GM19438 (cell line): ENCODE measurements at regions not wholly inside any gene's neighbourhood (a gene's known extent, or its start where the extent isn't known, plus 50 kb on each side); places are given as distances from the start of the nearest gene placed in this dataset.
"Not testable (repeated sequence)": the region's sequence is repeated elsewhere in the genome, so short reads cannot be mapped to it uniquely, and the experiment has no call there.

Experiments used
- ATAC-seq: cut with Tn5 transposase; IDR thresholded peaks from one replicate; pipeline ENCODE4 v1.9.1; 2021; ENCODE audit warnings: low read depth; ENCODE audit not compliant: unreplicated experiment

DNA sequence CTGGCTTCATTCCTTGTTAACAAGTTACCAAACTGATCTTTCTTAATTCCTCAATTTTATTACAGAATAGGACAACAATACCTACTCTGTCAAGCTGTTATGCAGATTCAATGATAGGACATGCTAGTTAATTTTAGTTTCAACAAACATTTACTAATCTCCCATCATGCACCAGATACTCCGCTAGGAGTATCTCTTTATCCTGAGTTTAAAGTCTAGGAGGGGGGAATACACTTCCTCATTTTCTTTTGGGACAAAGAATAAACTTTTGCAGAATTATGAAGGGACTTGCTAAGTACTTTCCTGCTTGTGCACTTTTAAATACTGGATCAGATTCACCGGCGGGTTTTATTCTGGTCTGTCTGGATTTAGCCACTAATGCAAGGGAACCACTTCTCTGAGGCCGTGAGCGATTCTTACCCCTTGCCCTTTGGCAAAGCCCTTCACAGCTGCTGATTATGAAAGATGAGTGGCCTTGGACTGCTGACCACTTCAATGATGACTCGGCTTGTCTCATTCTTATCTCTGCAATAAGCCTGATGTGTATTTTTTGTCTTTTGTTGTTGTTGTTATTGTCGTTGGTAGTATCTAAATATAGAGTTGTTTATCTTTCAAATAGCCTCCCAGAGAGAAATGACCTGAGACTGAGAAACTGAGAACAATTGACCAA, 73.9 kb downstream of the RMI1 start:
- ATAC-seq: no peak

DNA sequence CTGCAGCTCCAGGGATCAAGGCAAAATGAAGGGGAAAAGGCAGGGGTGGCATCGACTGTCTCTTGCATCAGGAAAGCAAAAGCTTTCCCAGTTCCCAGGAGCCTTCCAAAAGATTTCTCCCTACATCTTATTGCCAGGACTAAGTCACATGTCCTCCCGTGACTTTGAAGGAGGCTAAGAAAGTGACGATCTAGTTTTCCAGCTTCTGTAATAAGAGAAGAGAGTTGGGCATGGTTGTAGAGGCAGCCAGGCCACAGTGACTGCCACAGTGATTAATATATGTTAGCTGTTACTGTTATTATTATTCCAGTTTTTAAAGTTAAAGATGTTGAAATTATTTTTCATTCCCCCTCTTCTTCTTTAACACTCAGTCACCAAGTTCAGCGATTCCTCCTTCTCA, 77.1 kb downstream of the RMI1 start:
- ATAC-seq: no peak

DNA sequence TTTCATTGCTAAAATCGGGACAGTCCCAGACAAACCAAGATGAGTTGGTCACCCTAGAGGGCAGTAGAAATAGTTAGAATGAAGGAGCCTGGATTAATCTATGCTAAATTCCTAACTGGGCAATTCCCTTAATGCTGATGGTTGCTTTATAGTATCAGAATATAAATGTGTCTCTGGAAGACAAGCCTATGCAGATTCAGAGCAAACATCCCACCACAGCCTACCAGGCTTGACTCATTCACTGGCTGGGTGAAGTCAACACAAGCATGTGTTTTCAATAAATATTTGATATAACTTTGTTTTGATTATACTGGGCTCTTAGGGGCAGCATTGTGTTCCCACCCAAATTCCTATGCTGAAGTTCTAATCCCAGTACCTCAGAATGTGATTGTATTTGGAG, 79.3 kb downstream of the RMI1 start:
- no peak for ATAC-seq

GRCh38 chr9:84061613-84062193, 81.1 kb downstream of the RMI1 start:
- no peak for ATAC-seq

- ATAC-seq: no peak
These were observed 81.9 kb downstream of the RMI1 start for GRCh38 chr9:84062538-84062937.

DNA sequence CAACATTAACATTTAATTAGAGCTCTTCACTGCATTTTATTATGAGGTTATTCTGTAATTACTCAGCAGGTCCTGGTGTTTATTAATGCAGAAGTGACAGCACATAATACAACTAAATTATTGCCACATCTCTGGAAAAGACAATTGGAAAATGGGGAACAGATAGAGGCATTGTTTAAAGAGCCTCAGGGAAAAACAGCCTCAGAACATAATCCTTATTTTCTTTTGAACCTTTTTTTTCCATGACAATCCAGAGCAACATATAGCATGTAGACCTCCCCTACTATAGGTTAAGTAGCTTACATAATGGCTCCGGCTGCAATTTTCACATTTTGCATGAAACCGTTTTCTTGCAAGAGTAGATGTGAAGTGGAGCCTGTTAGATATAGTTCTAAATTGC, 87.2 kb downstream of the RMI1 start:
- no peak for ATAC-seq

DNA sequence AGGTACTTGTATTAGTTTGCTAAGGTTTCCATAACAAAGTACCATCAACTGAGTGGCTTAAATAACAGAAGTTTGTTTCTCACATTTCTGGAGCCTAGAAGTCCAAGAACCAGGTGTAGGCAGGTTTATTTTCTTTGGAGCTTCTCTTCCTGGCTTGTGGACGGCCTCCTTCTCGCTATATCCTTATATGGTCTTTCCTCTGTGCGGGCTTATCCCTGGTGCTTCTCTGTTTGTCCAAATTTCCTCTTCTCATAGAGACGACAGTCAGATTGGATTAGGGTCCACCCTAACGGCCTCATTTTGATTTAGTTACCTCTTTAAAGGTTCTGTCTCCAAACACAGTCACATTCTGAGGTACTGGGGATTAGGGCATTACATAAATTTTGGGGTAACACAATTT, 88.3 kb downstream of the RMI1 start:
- no peak for ATAC-seq

DNA sequence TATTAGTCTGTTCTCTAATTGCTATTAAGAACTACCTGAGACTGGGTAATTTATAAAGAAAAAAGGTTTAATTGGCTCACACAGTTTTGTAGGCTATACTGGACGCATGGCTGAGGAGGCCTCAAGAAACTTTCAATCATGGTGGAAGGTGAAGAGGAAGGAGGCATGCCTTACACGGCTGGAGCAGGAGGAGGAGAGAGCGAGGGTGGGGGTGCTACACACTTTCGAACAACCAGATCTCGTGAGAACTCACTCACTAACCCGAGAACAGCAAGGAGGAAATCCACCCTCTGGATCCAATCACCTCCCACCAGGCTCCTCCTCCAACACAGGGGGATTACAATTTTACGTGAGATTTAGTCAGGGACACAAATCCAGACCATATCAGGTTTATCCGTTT, 90.0 kb downstream of the RMI1 start:
- no peak for ATAC-seq

DNA sequence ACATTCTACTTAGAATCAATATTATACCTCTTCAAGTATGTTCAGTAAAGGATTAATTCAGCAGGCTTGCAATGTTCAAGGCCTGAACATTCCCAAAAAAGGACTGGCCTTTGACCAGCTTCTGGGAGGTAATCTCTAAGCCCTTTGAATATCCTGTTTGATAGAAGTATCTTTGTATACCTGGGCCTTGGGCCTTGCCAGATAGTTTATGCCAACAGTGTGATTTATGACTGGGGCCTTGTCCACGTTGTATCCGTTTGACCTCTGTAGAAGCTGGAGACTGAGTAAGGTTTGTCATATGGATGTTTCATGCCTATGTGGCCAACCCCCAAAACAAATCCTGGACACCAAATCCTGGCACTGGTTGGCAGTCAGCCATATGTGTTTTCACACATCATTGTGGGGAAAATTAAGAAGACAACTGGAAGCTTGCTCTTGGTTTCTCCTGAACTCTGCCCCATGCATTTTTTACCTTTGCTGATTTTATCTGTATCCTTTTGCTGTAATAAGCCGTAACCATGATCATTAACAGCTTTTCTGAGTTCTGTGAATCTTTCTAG, 92.1 kb downstream of the RMI1 start:
- ATAC-seq: no peak

- ATAC-seq: no peak
These were observed 94.4 kb downstream of the RMI1 start for GRCh38 chr9:84075004-84075403.

DNA sequence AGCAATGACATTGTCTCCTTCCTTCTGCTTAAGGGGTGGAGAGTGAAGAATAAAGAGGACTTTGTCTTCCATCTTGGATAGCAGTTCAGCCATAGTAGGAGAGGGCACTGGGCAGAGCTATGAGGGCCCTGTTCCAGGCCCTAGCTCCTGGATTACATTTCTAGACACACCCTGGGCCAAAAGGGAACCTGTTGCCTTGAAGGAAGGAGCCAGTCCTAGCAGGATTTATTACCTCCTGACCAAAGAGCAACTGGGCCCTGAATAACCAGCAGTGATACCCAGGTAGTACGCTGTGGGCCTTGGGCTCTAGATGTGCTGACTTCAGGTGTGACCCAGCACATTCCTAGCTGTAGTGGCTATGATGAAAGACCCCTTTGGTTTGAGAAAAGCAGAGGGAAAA, 95.8 kb downstream of the RMI1 start:
- ATAC-seq: no peak

DNA sequence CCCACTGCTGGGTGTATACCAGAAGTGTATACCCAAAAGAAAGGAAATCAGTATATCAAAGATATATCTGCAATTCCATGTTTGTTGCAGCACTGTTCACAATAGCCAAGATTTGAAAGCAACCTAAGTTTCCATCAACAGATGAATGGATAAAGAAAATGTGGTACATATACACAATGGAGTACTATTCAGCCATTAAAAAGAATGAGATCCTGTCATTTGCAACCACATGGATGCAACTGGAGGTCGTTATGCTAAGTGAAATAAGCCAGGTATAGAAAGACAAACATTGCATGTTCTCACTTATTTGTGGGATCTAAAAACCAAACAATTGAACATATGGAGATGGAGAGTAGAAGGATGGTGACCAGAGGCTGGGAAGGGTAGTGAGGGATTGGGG, 97.2 kb downstream of the RMI1 start:
- ATAC-seq: not testable (repeated sequence)

GRCh38 chr9:84079994-84080393, 99.4 kb downstream of the RMI1 start:
- ATAC-seq: no peak

GRCh38 chr9:84101964-84102632, 121.5 kb downstream of the RMI1 start:
- no peak for ATAC-seq

DNA sequence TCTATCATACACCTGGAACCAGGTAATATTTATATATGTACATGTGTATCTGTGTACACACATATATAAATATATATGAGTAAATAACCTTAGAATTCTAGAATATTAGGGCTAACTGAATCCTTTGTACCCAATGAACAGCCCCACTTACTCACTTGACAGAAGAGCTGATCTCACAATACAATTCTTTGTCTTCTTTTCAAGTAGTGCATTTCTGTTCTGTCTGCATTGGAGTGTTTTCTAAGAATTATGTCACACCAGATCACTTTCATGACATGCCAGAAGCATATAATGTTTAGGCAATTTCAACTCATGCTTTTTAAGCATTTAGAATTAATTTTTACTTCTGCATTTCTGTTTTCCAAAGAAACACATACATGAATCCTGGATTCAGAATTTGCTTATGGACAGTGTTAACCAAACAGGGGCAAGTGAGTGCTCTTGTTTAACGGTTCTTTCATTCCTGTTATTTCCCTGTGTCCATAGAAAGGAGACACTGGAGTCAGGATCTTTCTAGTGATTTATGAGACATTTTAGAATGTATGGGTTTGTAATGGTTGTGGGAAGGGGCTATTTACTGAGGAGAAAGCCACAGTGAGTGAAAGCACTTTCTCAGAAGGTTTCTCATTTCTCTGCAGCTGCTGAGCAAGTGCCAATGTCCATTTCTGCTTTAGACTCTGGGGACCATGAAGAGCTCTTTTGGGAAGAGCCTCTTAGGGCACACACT, 123.2 kb downstream of the RMI1 start:
- no peak for ATAC-seq

GRCh38 chr9:84107081-84107480, 126.5 kb downstream of the RMI1 start:
- no peak for ATAC-seq

- ATAC-seq: no peak
These were observed 127.4 kb downstream of the RMI1 start for GRCh38 chr9:84107995-84108394.

GRCh38 chr9:84111726-84112125, 131.1 kb downstream of the RMI1 start:
- ATAC-seq: no peak

GRCh38 chr9:84121991-84122523, 141.5 kb downstream of the RMI1 start:
- no peak for ATAC-seq

- no peak for ATAC-seq
These were observed 142.0 kb downstream of the RMI1 start for GRCh38 chr9:84122572-84122971.
